ENCODE measurements at regions not wholly inside any gene's neighbourhood (a gene's known extent, or its start where the extent isn't known, plus 50 kb on each side); places are given as distances from the start of the nearest gene placed in this dataset.

DNA sequence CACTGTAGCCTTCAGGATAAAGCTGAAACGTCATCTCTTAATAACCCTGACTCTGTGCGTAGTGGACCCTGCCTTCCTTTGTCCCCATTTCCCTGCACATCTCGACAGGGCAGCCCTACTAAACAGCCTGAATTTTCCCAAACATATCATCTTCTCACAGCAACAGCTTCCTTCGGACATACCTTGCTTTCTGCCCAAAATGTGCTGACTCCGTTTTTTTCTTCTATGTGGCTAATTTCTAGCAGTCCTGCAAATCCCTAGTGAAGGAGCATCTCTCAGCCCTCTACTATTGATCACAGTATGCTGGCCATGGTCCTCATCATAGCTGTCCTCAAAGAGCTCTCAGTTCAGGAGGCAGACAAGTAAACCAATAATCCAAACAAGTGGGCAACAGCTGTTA is 53.1 kb upstream of the PCED1B start:
- H3K9me3 Mint-ChIP-seq: no peaks in the 10 kb centered on the region
- no peaks in the 10 kb centered on the region for H3K36me3 Mint-ChIP-seq
- ATAC-seq (ENCODE audit: low read depth) (no peak), DNase-seq (ENCODE audit: low spot score in 2 of 2) (no peak)
- H3K4me1 Mint-ChIP-seq: no peaks in the 10 kb centered on the region
- peaks cover 5% of the 10 kb centered on the region for H3K27me3 Mint-ChIP-seq
- no peak overlapping the region for H3K27ac Mint-ChIP-seq
- no peak overlapping the region for H3K4me3 Mint-ChIP-seq
